LNCAP (cell line): ENCODE measurements at regions not wholly inside any gene's neighbourhood (a gene's known extent, or its start where the extent isn't known, plus 50 kb on each side); places are given as distances from the start of the nearest gene placed in this dataset.

ENCODE experiments used
- TF ChIP-seq, protein P1 (sequence below): fragments of 450-650 bp; IDR thresholded peaks from 2 replicates; pipeline ENCODE4 v1.5.1; 2017; ENCODE audit warnings: mild to moderate bottlenecking

DNA sequence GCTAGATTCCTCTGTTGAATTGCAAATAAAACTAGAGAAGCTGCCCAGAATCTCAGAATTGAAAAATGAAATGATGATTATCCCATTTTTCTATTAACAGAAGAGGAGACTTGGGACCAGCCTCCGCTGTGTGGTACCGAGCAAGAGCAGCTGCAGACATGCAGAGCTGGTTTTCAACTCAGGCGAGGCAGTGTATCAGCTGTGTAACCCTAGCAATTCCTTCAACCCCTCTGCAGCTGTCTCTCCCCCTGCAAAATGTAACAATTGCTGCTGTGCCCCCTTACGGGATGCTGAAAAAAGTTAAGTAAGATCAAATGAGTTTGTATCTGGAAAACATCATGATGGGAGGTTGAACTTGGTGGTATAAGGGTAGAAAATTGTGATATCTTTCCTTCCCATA lies 98.5 kb upstream of the C3orf80 start:
- TF ChIP-seq, protein P1, sequence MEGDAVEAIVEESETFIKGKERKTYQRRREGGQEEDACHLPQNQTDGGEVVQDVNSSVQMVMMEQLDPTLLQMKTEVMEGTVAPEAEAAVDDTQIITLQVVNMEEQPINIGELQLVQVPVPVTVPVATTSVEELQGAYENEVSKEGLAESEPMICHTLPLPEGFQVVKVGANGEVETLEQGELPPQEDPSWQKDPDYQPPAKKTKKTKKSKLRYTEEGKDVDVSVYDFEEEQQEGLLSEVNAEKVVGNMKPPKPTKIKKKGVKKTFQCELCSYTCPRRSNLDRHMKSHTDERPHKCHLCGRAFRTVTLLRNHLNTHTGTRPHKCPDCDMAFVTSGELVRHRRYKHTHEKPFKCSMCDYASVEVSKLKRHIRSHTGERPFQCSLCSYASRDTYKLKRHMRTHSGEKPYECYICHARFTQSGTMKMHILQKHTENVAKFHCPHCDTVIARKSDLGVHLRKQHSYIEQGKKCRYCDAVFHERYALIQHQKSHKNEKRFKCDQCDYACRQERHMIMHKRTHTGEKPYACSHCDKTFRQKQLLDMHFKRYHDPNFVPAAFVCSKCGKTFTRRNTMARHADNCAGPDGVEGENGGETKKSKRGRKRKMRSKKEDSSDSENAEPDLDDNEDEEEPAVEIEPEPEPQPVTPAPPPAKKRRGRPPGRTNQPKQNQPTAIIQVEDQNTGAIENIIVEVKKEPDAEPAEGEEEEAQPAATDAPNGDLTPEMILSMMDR, result no peak

DNA sequence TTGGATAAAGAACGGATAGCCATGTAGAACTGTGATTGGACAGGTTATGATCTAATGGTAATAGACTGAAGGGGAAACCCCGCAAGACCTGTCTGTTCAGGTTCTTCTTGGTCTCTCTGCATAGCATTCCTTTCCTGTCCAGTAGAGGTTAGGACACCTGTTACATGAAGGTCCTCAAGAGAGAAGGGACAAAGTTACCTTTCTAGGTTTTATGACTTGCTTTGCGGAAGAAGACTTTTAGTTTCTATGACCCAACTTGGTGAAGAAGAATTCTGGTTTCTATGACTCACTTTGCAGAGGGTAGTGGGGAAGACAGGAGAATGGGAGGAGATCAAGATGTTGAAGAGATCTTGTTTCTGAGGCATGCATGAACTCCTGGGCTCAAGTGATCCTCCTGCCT lies 97.9 kb upstream of the C3orf80 start:
- TF ChIP-seq, protein P1, result no peak

DNA sequence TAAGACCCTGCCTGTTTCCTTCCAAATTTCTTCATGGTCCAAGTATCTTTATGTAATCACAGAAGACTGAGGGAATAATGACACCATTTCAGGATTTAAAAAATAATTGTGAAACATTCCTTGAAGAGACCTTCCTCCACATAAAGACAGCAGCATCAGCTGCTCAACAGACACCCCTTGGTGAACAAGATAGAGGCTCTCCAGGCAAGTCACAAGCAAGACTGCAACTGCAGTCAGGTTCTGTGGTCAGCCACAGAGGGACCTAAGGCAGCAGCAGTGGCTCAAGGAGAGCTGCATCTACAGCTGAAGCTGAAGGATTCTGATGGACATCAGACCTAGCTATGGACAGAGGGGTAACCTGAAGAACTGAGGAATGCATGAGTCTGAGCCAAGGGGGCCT lies 97.2 kb upstream of the C3orf80 start:
- TF ChIP-seq, protein P1, result no peak

DNA sequence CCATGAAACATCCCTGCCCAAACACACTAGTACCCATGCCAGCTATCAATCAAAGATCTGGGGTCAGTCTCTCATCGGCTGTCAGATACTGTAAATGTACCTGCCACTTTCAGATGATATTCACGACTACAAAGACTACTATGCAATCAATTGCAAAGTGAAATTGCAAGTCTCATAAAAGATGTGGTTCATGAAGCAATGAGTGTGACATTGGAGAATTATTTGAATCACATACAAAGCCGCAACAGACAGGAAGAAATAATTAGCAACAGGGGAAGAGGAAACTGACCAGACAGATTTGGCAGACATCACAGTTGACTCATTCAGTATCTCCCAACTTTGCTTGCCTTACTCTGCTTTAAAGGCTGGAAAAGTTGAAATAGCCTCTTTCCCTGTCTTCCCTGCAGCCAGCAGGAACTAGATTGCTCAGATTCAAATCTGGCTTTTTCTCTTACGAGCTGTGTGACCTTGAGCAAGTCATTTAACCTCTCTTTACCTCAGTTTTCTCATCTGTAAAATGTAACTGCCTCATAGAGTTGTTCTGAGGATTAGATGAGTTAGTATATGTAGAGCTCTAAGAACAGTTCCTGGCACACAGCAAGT lies 95.7 kb upstream of the C3orf80 start:
- TF ChIP-seq, protein P1, result no peak

DNA sequence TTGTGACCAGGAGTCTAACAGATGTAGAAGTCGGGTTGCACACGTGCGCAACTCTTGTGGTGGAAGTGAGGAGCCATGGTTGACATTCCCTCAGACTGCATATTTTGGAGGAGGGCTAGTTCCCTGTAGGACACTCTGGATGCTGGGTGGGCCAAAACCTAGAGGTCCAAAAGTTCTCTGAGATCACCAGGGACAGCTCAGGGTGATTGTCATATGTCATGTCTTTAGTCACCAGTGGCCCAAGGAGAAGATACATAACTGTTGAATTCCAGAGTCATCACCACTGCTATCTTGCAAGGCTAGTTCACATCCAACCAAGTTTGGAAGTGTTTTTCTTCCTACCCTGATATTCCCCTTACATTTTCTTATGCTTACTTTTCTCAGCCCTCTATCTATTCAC lies 95.2 kb upstream of the C3orf80 start:
- TF ChIP-seq, protein P1, result no peak

DNA sequence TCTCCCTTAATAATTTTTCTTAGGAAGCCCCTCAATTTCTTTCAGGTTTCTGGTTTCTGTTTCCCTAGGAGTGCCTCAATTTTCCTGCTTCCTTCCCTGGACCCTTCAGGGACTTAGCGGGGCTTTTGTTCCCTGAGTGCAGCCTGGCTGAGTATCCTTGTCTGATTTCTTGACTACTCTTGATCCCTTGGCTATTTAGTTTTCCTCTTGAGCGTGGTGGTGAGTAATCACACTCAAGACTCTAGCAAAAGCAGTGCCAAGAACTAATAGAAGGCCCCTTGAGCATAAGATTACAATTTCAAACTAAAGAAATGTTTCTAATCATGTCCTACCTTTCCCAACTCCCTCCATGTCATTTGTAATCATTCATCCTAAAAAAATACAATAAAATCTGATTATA lies 94.3 kb upstream of the C3orf80 start:
- TF ChIP-seq, protein P1, result no peak

DNA sequence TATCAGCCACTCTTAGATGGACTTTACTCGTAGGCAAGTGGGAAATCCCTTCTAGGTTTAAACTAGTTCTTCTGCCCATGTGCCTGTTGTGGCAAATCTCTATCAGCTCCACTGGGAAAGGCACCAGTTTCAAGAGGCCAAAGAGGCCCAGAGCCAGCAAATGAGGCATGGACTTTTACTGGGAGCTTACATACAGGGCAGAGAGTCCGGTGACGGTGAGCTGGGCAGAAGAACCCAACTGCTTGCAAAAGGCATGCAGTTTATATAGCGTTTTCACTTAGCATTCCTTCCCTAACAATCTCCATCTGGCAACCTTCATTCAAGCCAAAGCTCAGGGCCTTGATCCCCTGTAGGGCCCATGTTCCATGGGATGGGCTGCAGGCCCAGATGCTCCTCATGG lies 93.0 kb upstream of the C3orf80 start:
- TF ChIP-seq, protein P1, result no peak

DNA sequence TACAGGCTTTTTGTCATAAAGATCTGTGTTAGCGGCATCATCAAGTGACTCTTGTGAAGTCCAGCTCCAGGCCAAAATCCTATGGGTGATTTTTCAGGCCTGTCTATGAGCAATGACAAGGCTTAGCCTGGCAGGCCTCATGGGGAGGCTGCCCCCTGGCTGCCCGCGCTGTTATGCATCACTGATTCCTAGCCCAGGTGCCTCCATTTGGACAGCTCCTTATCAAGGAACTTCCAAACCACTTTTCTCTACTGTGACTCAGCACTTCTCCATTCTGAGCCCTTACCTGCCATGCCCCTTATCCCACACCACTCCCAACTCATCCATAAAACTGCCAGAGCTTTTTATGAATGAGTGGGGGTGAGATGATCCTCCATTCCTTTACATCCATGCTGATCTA lies 91.5 kb upstream of the C3orf80 start:
- TF ChIP-seq, protein P1, result peak; percentile 32; the same call in 1 of the 2 replicates
